ENCODE measurements at regions not wholly inside any gene's neighbourhood (a gene's known extent, or its start where the extent isn't known, plus 50 kb on each side); places are given as distances from the start of the nearest gene placed in this dataset.

DNA sequence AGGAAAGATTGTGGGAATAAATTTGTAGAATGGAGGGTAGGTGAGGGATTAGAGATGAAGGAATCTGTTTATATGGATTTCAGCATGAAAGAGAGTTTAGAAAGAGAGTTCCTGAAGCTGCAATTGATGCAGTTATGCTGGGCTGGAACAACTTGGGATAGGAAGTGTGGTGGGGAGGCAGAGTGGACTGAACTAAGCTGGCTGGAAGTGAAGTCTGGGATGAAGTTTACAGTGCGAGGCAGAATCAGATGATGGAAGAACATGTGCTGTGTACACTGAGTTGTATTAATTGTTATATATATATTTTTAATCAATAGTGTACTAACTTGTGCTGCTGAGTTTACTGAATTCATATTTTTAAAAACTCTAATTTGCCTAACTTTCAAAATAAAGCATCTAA is 461.9 kb downstream of the SPRY1 start:
- Histone ChIP-seq H3K36me3 (ENCODE audit: control insufficient read depth in 2 of 2, extremely low read depth in 1 of 2, insufficient read depth in 2 of 2, low read length in 2 of 2) (no peaks in the 10 kb centered on the region), H3K27ac (ENCODE audit: control insufficient read depth, insufficient read depth, low read length) (no peak overlapping the region), H3K4me1 (ENCODE audit: control insufficient read depth, extremely low read depth, insufficient read depth, low read length) (peaks cover 5% of the 10 kb centered on the region), H4K20me1 (ENCODE audit: control insufficient read depth, extremely low read depth, insufficient read depth, low read length) (no peaks in the 10 kb centered on the region), H3K9me3 (ENCODE audit: control insufficient read depth, low read depth, low read length) (no peaks in the 10 kb centered on the region), H2AFZ (ENCODE audit: control insufficient read depth, low read length) (peak overlapping the region; percentile 34), H3K27me3 (ENCODE audit: control insufficient read depth, extremely low read depth, insufficient read depth, low read length) (no peaks in the 10 kb centered on the region), H3K4me2 (ENCODE audit: control insufficient read depth, extremely low read depth, insufficient read depth, low read depth, low read length) (no peak overlapping the region), H3K79me2 (ENCODE audit: control insufficient read depth, insufficient read depth, low read length) (no peaks in the 10 kb centered on the region), H3K4me3 (ENCODE audit: control insufficient read depth in 2 of 3, extremely low read depth in 1 of 3, insufficient read depth in 2 of 3, low read depth in 1 of 3, low read length in 3 of 3) (no peak overlapping the region), H3K9ac (ENCODE audit: control insufficient read depth, extremely low read depth, insufficient read depth, low read length) (no peak overlapping the region), H3K9me1 (ENCODE audit: control insufficient read depth, extremely low read depth, insufficient read depth, low read length) (no peaks in the 10 kb centered on the region)
- DNase-seq (ENCODE audit: low read depth, low spot score) (no peak), FAIRE-seq (no peak)
- TF ChIP-seq CTCF (optimal IDR thresholded peaks at IDR 0.05 in 1 of 3, IDR thresholded peaks at IDR 0.05 in 1 of 3, conservative IDR thresholded peaks at IDR 0.05 in 1 of 3; ENCODE audit: extremely low read depth in 1 of 3, insufficient read depth in 2 of 3, low read length in 3 of 3) (no peak), EZH2 (IDR thresholded peaks at IDR 0.05; ENCODE audit: low read length) (no peak)
- dilution Hi-C loops (cut with MboI; ENCODE audit: extremely low pct_ligation_motif_present, low sequenced_read_pairs): no loop called here

GRCh38 chr4:123862812-123863211 is 466.2 kb downstream of the SPRY1 start:
- peak; percentile 71 for FAIRE-seq
- Histone ChIP-seq H3K4me2 (ENCODE audit: control insufficient read depth, extremely low read depth, insufficient read depth, low read depth, low read length) (no peak overlapping the region), H3K36me3 (ENCODE audit: control insufficient read depth in 2 of 2, extremely low read depth in 1 of 2, insufficient read depth in 2 of 2, low read length in 2 of 2) (no peaks in the 10 kb centered on the region), H3K27ac (ENCODE audit: control insufficient read depth, insufficient read depth, low read length) (no peak overlapping the region), H3K9me3 (ENCODE audit: control insufficient read depth, low read depth, low read length) (no peaks in the 10 kb centered on the region), H4K20me1 (ENCODE audit: control insufficient read depth, extremely low read depth, insufficient read depth, low read length) (no peaks in the 10 kb centered on the region), H3K4me1 (ENCODE audit: control insufficient read depth, extremely low read depth, insufficient read depth, low read length) (peaks cover 5% of the 10 kb centered on the region), H3K9me1 (ENCODE audit: control insufficient read depth, extremely low read depth, insufficient read depth, low read length) (no peaks in the 10 kb centered on the region), H3K9ac (ENCODE audit: control insufficient read depth, extremely low read depth, insufficient read depth, low read length) (no peak overlapping the region), H3K4me3 (ENCODE audit: control insufficient read depth in 2 of 3, extremely low read depth in 1 of 3, insufficient read depth in 2 of 3, low read depth in 1 of 3, low read length in 3 of 3) (no peak overlapping the region), H3K27me3 (ENCODE audit: control insufficient read depth, extremely low read depth, insufficient read depth, low read length) (no peaks in the 10 kb centered on the region), H3K79me2 (ENCODE audit: control insufficient read depth, insufficient read depth, low read length) (no peaks in the 10 kb centered on the region), H2AFZ (ENCODE audit: control insufficient read depth, low read length) (peak overlapping the region; percentile 52)
- DNase-seq (ENCODE audit: low read depth, low spot score): no peak
- dilution Hi-C loops (cut with MboI; ENCODE audit: extremely low pct_ligation_motif_present, low sequenced_read_pairs): no loop called here
- no peak for TF ChIP-seq CTCF (optimal IDR thresholded peaks at IDR 0.05 in 1 of 3, IDR thresholded peaks at IDR 0.05 in 1 of 3, conservative IDR thresholded peaks at IDR 0.05 in 1 of 3; ENCODE audit: extremely low read depth in 1 of 3, insufficient read depth in 2 of 3, low read length in 3 of 3)
- TF ChIP-seq EZH2 (IDR thresholded peaks at IDR 0.05; ENCODE audit: low read length): no peak
